ENCODE measurements at regions not wholly inside any gene's neighbourhood (a gene's known extent, or its start where the extent isn't known, plus 50 kb on each side); places are given as distances from the start of the nearest gene placed in this dataset.

DNA sequence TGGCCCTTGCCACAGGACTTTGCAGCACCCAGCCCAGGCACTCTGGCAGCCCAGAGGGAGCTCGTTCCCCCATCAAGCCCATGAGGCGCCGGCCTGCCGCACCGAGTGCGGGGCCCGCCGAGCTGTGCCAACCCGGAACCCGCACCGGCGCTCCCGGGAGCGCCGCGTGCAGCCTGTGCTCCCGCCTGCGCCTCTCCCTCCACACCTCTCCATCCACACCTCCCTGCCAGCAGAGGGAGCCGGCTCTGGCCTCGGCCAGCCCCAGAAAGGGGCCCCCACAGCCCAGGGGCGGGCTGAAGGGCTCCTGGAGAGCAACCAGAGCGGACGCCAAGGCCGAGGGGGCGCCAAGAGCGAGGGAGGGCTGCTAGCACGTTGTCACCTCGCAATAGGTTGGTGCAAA is 268.8 kb downstream of the MID1IP1 start:
- TF ChIP-seq, protein P1, sequence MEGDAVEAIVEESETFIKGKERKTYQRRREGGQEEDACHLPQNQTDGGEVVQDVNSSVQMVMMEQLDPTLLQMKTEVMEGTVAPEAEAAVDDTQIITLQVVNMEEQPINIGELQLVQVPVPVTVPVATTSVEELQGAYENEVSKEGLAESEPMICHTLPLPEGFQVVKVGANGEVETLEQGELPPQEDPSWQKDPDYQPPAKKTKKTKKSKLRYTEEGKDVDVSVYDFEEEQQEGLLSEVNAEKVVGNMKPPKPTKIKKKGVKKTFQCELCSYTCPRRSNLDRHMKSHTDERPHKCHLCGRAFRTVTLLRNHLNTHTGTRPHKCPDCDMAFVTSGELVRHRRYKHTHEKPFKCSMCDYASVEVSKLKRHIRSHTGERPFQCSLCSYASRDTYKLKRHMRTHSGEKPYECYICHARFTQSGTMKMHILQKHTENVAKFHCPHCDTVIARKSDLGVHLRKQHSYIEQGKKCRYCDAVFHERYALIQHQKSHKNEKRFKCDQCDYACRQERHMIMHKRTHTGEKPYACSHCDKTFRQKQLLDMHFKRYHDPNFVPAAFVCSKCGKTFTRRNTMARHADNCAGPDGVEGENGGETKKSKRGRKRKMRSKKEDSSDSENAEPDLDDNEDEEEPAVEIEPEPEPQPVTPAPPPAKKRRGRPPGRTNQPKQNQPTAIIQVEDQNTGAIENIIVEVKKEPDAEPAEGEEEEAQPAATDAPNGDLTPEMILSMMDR (IDR thresholded peaks at IDR 0.05; ENCODE audit: poor library complexity, severe bottlenecking): no peak
- TF ChIP-seq TAF1 (IDR thresholded peaks at IDR 0.05; ENCODE audit: low read depth) (no peak), POLR2AphosphoS5 (IDR thresholded peaks at IDR 0.05) (no peak), EZH2 (IDR thresholded peaks at IDR 0.05; ENCODE audit: borderline replicate concordance, insufficient read depth, low read length, poor library complexity, severe bottlenecking) (no peak), EP300 (conservative IDR thresholded peaks at IDR 0.05; ENCODE audit: poor library complexity, severe bottlenecking) (no peak), MXI1 (conservative IDR thresholded peaks at IDR 0.05; ENCODE audit: poor library complexity, severe bottlenecking) (no peak), RAD21 (conservative IDR thresholded peaks at IDR 0.05) (no peak), SMC3 (conservative IDR thresholded peaks at IDR 0.05; ENCODE audit: poor library complexity) (no peak)
- TF ChIP-seq, protein P2, sequence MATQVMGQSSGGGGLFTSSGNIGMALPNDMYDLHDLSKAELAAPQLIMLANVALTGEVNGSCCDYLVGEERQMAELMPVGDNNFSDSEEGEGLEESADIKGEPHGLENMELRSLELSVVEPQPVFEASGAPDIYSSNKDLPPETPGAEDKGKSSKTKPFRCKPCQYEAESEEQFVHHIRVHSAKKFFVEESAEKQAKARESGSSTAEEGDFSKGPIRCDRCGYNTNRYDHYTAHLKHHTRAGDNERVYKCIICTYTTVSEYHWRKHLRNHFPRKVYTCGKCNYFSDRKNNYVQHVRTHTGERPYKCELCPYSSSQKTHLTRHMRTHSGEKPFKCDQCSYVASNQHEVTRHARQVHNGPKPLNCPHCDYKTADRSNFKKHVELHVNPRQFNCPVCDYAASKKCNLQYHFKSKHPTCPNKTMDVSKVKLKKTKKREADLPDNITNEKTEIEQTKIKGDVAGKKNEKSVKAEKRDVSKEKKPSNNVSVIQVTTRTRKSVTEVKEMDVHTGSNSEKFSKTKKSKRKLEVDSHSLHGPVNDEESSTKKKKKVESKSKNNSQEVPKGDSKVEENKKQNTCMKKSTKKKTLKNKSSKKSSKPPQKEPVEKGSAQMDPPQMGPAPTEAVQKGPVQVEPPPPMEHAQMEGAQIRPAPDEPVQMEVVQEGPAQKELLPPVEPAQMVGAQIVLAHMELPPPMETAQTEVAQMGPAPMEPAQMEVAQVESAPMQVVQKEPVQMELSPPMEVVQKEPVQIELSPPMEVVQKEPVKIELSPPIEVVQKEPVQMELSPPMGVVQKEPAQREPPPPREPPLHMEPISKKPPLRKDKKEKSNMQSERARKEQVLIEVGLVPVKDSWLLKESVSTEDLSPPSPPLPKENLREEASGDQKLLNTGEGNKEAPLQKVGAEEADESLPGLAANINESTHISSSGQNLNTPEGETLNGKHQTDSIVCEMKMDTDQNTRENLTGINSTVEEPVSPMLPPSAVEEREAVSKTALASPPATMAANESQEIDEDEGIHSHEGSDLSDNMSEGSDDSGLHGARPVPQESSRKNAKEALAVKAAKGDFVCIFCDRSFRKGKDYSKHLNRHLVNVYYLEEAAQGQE (IDR thresholded peaks at IDR 0.05; ENCODE audit: borderline replicate concordance): no peak
